PC-3 (cell line): ENCODE measurements at regions not wholly inside any gene's neighbourhood (a gene's known extent, or its start where the extent isn't known, plus 50 kb on each side); places are given as distances from the start of the nearest gene placed in this dataset.

Source experiments
- ATAC-seq: fragments of 200-7000 bp; cut with Tn5 transposase; 2 replicates; pipeline ENCODE4 v1.9.1; 2020; ENCODE audit warnings: mild to moderate bottlenecking, moderate library complexity
- BruUV-seq: library from RNA; stranded (reverse); fragments of 400-500 nt; replicated peaks from 2 replicates; lab custom pipeline; 2021; lab: Mats Ljungman, UMichigan
- CTCF ChIA-PET: fragments of 300-600 bp; sonication (Branson Sonifier 250); formaldehyde crosslinking; loops from one replicate; lab custom pipeline; 2022; ENCODE audit warnings: antibody characterized with exemption; lab: Charles Lee
- POLR2A ChIA-PET: fragments of 300-600 bp; sonication (Branson Sonifier 250); formaldehyde crosslinking; loops from one replicate; lab custom pipeline; 2022; ENCODE audit warnings: antibody characterized with exemption; ENCODE audit not compliant: unreplicated experiment; lab: Charles Lee
- DNase-seq: peaks from one replicate; pipeline ENCODE4 v3.0.0-alpha.2; 2015
- H2AFZ ChIP-seq: fragments of 300-600 bp; sonication (generic); 2 replicates; pipeline ENCODE4 v1.6.0; 2016; ENCODE audit warnings: antibody characterized with exemption, low read length
- H3F3A ChIP-seq: fragments of 300-600 bp; sonication (generic); one replicate; pipeline ENCODE4 v1.6.0; 2017; ENCODE audit warnings: antibody characterized with exemption, low read length, control low read depth, mild to moderate bottlenecking; ENCODE audit not compliant: unreplicated experiment
- H3K27ac ChIP-seq: fragments of 300-600 bp; sonication (generic); 2 replicates; pipeline ENCODE4 v1.5.1; 2016; ENCODE audit warnings: mild to moderate bottlenecking, low read length
- H3K27me3 ChIP-seq: fragments of 300-600 bp; sonication (generic); 2 replicates; pipeline ENCODE4 v1.6.1; 2016; ENCODE audit warnings: low read length, mixed read lengths
- H3K36me3 ChIP-seq: fragments of 300-600 bp; sonication (generic); 2 replicates; pipeline ENCODE4 v1.6.1; 2016; ENCODE audit warnings: low read depth, mixed run types, low read length, mixed read lengths
- H3K4me1 ChIP-seq: fragments of 300-600 bp; sonication (generic); 2 replicates; pipeline ENCODE4 v1.5.1; 2016; ENCODE audit warnings: low read length; ENCODE audit not compliant: insufficient read depth
- H3K4me2 ChIP-seq: fragments of 300-600 bp; sonication (generic); 2 replicates; pipeline ENCODE4 v1.6.0; 2016; ENCODE audit warnings: low read length
- H3K4me3 ChIP-seq: fragments of 300-600 bp; sonication (generic); 2 replicates; pipeline ENCODE4 v1.5.1; 2016; ENCODE audit warnings: mild to moderate bottlenecking, low read length, mixed read lengths
- H3K79me2 ChIP-seq: fragments of 300-600 bp; sonication (generic); 2 replicates; pipeline ENCODE4 v1.6.1; 2017; ENCODE audit warnings: low read length, mixed read lengths
- H3K9ac ChIP-seq: fragments of 300-600 bp; sonication (generic); 2 replicates; pipeline ENCODE4 v1.6.0; 2016; ENCODE audit warnings: mild to moderate bottlenecking, low read length
- H3K9me2 ChIP-seq: fragments of 300-600 bp; sonication (generic); replicated peaks from 2 replicates; pipeline ENCODE4 v1.6.1; 2016; ENCODE audit warnings: mixed run types, low read length, mixed read lengths
- H3K9me3 ChIP-seq: fragments of 300-600 bp; sonication (generic); 2 replicates; pipeline ENCODE4 v1.6.1; 2016; ENCODE audit warnings: low read length, mixed read lengths
- H4K20me1 ChIP-seq: fragments of 300-600 bp; sonication (generic); 2 replicates; pipeline ENCODE4 v1.6.1; 2016; ENCODE audit warnings: low read length, mixed read lengths
- EZH2 ChIP-seq: fragments of 300-600 bp; sonication (generic); IDR thresholded peaks from one replicate; pipeline ENCODE4 v1.6.1; 2017; ENCODE audit warnings: antibody characterized with exemption, mild to moderate bottlenecking, low read length; ENCODE audit not compliant: unreplicated experiment
- EZH2phosphoT487 ChIP-seq: fragments of 300-600 bp; sonication (generic); IDR thresholded peaks from 2 replicates; pipeline ENCODE4 v1.6.1; 2018; ENCODE audit warnings: mild to moderate bottlenecking, antibody characterized with exemption, low read length, borderline replicate concordance
- intact Hi-C: fragments of 100-400 bp; cut with micrococcal nuclease; formaldehyde crosslinking; loops from 2 replicates; pipeline ENCODE4 v1.9.0; 2023
- TF ChIP-seq, protein P1 (sequence below): fragments of 300-600 bp; sonication (generic); conservative IDR thresholded peaks from 2 replicates; pipeline ENCODE4 v1.5.1; 2017; ENCODE audit warnings: antibody characterized with exemption, low read depth, mild to moderate bottlenecking, low read length

DNA sequence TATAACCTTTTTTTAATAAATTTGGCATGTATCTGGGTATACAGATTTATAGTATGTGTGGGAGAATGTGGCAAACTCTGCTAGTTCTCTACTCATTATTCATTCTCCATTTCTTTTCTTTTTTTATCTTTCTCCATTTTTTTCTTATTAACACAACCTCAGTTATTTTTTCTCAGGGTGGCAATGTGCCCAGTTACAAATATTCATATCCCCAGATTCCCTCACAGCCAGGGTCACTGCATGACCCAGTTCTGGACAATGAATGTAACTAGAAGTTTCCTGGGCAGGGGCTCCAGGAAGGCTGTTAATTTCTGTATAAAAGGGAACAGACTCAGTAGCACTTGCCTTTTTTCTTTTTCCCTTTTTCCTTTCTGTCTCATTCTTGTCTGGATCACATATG lies 95.6 kb downstream of the VCPKMT start:
- ChIA-PET CTCF (no interaction called here), POLR2A (no interaction called here)
- H3K9me3 ChIP-seq = peaks cover 16% of the 10 kb centered on the region; the same call in 1 of the 2 replicates
- H3K4me1 ChIP-seq = peaks cover 41% of the 10 kb centered on the region
- no peaks in the 10 kb centered on the region for H3K79me2 ChIP-seq
- no peak overlapping the region for H3K27ac ChIP-seq
- H2AFZ ChIP-seq = no peak overlapping the region
- H3K27me3 ChIP-seq = no peaks in the 10 kb centered on the region
- H3K9ac ChIP-seq = no peak overlapping the region
- ATAC-seq (no peak), DNase-seq (no peak)
- BruUV-seq = no TSS peak
- peaks cover 13% of the 10 kb centered on the region; the same call in 1 of the 2 replicates for H3K36me3 ChIP-seq
- H3K4me2 ChIP-seq = no peak overlapping the region
- H3F3A ChIP-seq = peaks cover 14% of the 10 kb centered on the region
- TF ChIP-seq, protein P1, sequence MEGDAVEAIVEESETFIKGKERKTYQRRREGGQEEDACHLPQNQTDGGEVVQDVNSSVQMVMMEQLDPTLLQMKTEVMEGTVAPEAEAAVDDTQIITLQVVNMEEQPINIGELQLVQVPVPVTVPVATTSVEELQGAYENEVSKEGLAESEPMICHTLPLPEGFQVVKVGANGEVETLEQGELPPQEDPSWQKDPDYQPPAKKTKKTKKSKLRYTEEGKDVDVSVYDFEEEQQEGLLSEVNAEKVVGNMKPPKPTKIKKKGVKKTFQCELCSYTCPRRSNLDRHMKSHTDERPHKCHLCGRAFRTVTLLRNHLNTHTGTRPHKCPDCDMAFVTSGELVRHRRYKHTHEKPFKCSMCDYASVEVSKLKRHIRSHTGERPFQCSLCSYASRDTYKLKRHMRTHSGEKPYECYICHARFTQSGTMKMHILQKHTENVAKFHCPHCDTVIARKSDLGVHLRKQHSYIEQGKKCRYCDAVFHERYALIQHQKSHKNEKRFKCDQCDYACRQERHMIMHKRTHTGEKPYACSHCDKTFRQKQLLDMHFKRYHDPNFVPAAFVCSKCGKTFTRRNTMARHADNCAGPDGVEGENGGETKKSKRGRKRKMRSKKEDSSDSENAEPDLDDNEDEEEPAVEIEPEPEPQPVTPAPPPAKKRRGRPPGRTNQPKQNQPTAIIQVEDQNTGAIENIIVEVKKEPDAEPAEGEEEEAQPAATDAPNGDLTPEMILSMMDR = no peak
- no peak for TF ChIP-seq EZH2phosphoT487
- TF ChIP-seq EZH2 = no peak
- no peaks in the 10 kb centered on the region for H3K9me2 ChIP-seq
- intact Hi-C loops = no loop called here
- H4K20me1 ChIP-seq = no peaks in the 10 kb centered on the region
- H3K4me3 ChIP-seq = no peak overlapping the region

- CTCF ChIA-PET = no interaction called here
- TF ChIP-seq, protein P1 = no peak
- no peak for TF ChIP-seq EZH2phosphoT487
- TF ChIP-seq EZH2 = no peak
- POLR2A ChIA-PET = no interaction called here
- H3K4me2 ChIP-seq = no peak overlapping the region
- H3K4me1 ChIP-seq = peaks cover 41% of the 10 kb centered on the region
- H2AFZ ChIP-seq = no peak overlapping the region
- BruUV-seq = no TSS peak
- ATAC-seq (no peak), DNase-seq (no peak)
- intact Hi-C loops = no loop called here
- H3F3A ChIP-seq = peaks cover 14% of the 10 kb centered on the region
- H4K20me1 ChIP-seq = no peaks in the 10 kb centered on the region
- H3K4me3 ChIP-seq = no peak overlapping the region
- H3K27me3 ChIP-seq = no peaks in the 10 kb centered on the region
- H3K36me3 ChIP-seq = peaks cover 14% of the 10 kb centered on the region; the same call in 1 of the 2 replicates
- no peaks in the 10 kb centered on the region for H3K79me2 ChIP-seq
- H3K9me2 ChIP-seq = no peaks in the 10 kb centered on the region
- H3K9ac ChIP-seq = no peak overlapping the region
- peaks cover 18% of the 10 kb centered on the region; the same call in 1 of the 2 replicates for H3K9me3 ChIP-seq
- H3K27ac ChIP-seq = no peak overlapping the region
These were observed 94.9 kb downstream of the VCPKMT start for GRCh38 chr14:50021261-50022031.

DNA sequence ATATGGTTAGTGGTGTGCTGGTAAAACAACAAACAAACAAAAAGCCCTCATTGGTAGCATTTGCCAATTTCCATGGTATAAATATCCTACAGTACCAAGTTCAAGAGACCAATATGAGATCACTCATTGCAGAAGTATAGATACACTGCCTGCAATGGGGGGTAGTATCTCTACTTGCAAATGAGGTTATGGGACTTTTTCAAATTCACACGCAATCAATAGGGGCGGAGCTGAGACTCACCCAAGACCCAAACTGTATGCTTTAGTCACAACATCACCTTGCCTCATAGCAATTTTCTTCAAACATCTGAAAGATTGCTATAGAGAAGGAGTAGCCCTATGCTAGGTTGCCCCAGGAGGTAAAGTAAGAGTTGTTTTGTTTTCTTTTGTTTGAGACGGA lies 93.7 kb downstream of the VCPKMT start:
- H3K4me2 ChIP-seq = no peak overlapping the region
- H2AFZ ChIP-seq = no peak overlapping the region
- BruUV-seq = no TSS peak
- H3K4me3 ChIP-seq = no peak overlapping the region
- ATAC-seq (no peak), DNase-seq (no peak)
- H3K9me2 ChIP-seq = no peaks in the 10 kb centered on the region
- POLR2A ChIA-PET = no interaction called here
- H3K79me2 ChIP-seq = no peaks in the 10 kb centered on the region
- peaks cover 18% of the 10 kb centered on the region; the same call in 1 of the 2 replicates for H3K9me3 ChIP-seq
- peaks cover 14% of the 10 kb centered on the region for H3F3A ChIP-seq
- intact Hi-C loops = no loop called here
- peaks cover 14% of the 10 kb centered on the region; the same call in 1 of the 2 replicates for H3K36me3 ChIP-seq
- H3K27me3 ChIP-seq = no peaks in the 10 kb centered on the region
- peak overlapping the region; percentile 96; the same call in 1 of the 2 replicates for H3K27ac ChIP-seq
- no peak overlapping the region for H3K9ac ChIP-seq
- CTCF ChIA-PET = no interaction called here
- TF ChIP-seq EZH2phosphoT487 = no peak
- TF ChIP-seq, protein P1 = no peak
- TF ChIP-seq EZH2 = no peak
- H4K20me1 ChIP-seq = no peaks in the 10 kb centered on the region
- peaks cover 40% of the 10 kb centered on the region for H3K4me1 ChIP-seq
